GM21381 (cell line): ENCODE measurements at regions not wholly inside any gene's neighbourhood (a gene's known extent, or its start where the extent isn't known, plus 50 kb on each side); places are given as distances from the start of the nearest gene placed in this dataset.

Experiments used
- ATAC-seq: cut with Tn5 transposase; IDR thresholded peaks from one replicate; pipeline ENCODE4 v1.9.1; 2021; ENCODE audit warnings: mild to moderate bottlenecking, moderate library complexity; ENCODE audit not compliant: unreplicated experiment

GRCh38 chr3:72336114-72336651 lies 512.1 kb downstream of the SHQ1 start:
- no peak for ATAC-seq

DNA sequence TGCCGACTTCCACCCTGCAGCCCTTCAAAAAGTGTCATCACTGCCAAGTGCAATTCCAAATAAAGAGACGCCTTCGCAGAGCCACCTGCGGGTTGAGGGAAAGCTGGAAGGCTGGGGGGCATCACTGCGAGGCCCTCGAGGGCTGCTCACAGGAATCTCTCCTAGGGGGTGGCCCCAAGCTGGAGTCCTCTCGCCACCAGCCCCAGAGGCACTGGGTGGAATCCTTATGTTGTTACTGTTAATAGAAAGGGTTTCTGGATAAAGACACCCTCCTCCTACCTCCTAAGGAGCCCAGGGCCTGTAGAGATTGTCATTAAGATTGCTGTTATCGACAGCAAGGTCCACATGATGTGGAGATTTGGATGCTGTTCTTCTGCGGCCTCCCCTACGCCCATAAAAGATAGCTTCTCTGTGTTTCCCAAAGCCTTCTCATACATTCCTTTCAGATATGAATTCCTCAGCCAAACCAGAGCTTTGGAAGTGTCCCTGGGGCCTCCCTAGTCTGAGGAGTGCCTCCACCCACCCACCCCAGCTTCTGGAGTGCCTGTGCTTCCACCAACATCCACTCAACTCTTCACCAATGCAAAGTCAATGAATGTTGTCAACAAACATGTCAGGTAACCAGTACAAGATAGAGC lies 512.7 kb downstream of the SHQ1 start:
- ATAC-seq: no peak

DNA sequence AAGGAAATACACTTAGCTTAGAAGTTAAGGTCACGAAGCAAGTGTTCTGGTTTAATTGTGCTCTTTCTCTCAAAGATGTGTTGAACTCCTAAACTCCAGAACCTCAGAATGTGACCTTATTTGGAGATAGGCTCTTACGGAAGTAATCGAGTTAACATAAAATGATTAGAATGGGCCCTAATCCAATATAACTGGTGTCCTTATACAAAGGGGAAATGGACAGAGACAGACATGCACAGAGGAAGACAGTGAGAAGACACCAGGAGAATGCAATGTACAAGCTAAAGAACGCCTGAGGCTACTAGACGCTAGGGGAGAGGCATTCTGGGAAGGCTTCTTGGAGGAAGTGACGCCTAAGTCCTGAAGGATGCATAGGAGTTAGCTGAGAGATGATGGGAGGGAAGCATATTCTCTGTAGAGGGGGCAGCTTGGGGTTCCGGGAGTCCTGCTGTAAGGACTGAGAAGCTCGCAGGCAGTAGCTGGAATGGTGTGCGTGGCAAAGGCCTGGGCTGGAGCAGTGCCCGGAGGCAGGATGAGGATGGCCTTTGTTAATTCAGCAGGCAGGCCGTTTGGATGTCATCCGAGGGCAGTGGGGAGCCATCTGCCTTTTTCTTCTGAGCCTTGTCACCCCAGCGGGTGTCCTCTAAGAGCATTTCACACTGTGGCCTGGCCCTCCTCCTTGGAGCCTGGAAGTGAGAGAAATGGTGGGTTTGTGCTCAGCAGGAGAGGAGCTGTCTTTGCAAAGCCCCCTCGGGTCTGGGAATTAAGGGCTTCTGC lies 513.4 kb downstream of the SHQ1 start:
- no peak for ATAC-seq

DNA sequence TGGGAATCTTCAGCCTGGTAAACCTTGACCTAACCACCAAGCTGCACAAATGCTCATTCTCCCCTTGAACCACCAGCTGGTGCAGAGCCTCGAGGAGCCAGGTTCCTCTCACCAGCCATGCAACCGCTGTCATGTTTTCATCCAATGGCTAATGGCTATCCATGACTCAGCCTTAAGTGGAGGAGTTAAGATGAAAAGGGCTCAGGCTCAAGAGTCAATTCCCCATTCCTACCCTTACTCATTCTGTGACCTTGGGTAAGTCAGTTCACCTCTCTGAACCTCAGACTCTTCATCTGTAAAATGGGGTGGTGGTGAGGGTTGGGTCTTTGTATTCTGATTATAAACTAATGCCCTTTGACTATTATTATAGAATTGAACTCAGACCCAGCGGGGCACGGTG lies 515.6 kb downstream of the SHQ1 start:
- no peak for ATAC-seq

GRCh38 chr3:72332036-72332435 lies 516.2 kb downstream of the SHQ1 start:
- no peak for ATAC-seq

DNA sequence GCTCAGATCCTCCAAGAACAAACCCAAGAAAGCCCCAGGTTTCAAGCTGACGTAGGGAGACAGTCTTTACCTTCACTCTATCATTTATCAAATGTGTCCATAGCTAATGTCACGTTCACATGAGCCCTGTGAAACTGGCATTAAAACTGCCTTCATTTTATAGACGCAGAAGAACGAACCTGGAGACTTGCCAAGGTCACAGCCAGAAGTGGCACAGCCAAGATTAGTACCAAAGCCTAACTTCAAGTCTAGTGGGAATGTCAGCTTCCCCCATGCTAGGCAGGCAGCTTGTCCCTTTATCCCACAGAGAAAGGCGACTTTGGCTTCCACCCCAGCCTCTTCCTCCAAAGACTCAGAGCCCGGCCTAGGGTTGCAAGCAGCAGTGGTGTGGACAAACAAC lies 517.2 kb downstream of the SHQ1 start:
- ATAC-seq: no peak

GRCh38 chr3:72329354-72329753 lies 518.9 kb downstream of the SHQ1 start:
- no peak for ATAC-seq

- ATAC-seq: no peak
Observed at GRCh38 chr3:72328755-72329277, 519.4 kb downstream of the SHQ1 start.

DNA sequence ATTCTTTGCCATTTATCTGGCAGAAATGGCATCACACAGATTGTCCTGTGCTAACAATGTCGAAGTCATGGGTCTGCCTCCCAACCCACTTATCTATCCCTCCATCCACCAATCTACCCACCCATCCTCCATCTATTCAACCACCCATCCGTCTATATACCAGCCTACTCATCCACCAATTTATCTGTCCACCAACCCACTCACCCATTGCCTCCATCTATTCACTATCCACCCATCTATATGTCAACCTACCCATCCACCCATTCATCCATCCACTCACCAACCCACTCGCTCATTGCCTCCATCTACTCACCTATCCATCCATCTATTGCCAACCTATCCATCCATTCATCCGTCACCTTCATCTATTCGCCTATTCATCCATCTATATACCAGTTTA lies 521.2 kb downstream of the SHQ1 start:
- ATAC-seq: no peak

GRCh38 chr3:72324253-72324811 lies 523.9 kb downstream of the SHQ1 start:
- ATAC-seq: no peak

- no peak for ATAC-seq
Observed at GRCh38 chr3:72323773-72324172, 524.5 kb downstream of the SHQ1 start.

GRCh38 chr3:72322264-72322976 lies 525.8 kb downstream of the SHQ1 start:
- ATAC-seq: no peak

GRCh38 chr3:72320955-72321303 lies 527.3 kb downstream of the SHQ1 start:
- no peak for ATAC-seq

DNA sequence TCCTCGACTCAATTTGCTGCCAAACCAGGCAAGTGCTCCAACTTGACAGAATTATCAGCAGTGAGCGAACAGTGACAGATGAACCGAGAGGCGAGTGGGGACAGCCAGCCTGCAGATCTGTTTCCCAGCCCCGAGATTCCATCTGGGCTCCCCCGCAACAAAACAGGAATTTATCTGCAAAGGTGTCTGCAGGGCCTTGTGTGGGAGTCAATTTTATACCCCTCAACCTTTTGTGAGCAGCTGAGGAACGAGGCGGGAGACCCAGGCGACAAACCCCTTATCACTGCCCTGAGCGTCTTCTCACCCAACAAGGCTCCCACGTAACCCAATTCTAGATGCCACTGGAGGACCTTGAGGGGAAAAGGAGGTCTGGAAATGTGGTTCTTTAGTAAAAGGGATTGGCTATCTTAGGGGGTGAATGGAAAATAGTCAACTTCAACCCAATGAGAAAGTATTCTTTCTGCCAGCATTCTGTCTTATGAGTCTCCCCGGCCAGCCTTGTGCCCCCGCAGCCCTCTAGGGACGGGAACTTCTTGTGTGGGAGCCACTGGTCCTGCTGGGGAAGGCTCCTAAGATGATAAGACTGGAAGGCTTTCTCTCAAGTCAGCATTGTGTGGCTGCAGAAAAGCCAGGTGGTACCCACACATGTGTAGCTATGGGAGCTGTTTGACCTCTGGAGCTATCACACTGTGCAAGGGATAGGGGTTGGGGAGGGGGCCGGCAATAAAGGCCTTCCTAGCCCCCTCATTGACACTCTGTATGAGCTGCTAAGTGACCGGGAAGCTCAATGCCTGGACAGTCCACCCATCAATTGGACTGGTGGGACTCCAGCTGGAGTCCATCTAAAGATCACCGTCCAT lies 527.9 kb downstream of the SHQ1 start:
- no peak for ATAC-seq

- no peak for ATAC-seq
Observed at GRCh38 chr3:72319194-72320094, 528.8 kb downstream of the SHQ1 start.

- no peak for ATAC-seq
Observed at GRCh38 chr3:72318504-72319193, 529.6 kb downstream of the SHQ1 start.

- no peak for ATAC-seq
Observed at GRCh38 chr3:72317491-72317890, 530.8 kb downstream of the SHQ1 start.

- no peak for ATAC-seq
Observed at GRCh38 chr3:72316501-72317279, 531.6 kb downstream of the SHQ1 start.
